ENCODE measurements at regions not wholly inside any gene's neighbourhood (a gene's known extent, or its start where the extent isn't known, plus 50 kb on each side); places are given as distances from the start of the nearest gene placed in this dataset.
A peak's percentile ranks its signal among the peaks of the same experiment; 100 is the strongest.
"Not testable (repeated sequence)": the region's sequence is repeated elsewhere in the genome, so short reads cannot be mapped to it uniquely, and the experiment has no call there.

- DNase-seq (ENCODE audit: low read depth), result peak; percentile 74
Measured at GRCh38 chr5:99060306-99061261, 131.8 kb upstream of the CHD1 start.

- no peak for DNase-seq (ENCODE audit: low read depth)
Measured at GRCh38 chr5:99059685-99060084, 130.9 kb upstream of the CHD1 start.

GRCh38 chr5:99058466-99058865, 129.7 kb upstream of the CHD1 start:
- no peak for DNase-seq (ENCODE audit: low read depth)

- no peak for DNase-seq (ENCODE audit: low read depth)
Measured at GRCh38 chr5:99054972-99055371, 126.2 kb upstream of the CHD1 start.

GRCh38 chr5:99045871-99046270, 117.1 kb upstream of the CHD1 start:
- no peak for DNase-seq (ENCODE audit: low read depth)

GRCh38 chr5:99043257-99043656, 114.5 kb upstream of the CHD1 start:
- not testable (repeated sequence) for DNase-seq (ENCODE audit: low read depth)

- DNase-seq (ENCODE audit: low read depth), result peak; percentile 5
Measured at GRCh38 chr5:99037668-99038067, 108.9 kb upstream of the CHD1 start.

- DNase-seq (ENCODE audit: low read depth), result no peak
Measured at GRCh38 chr5:99035942-99036341, 107.1 kb upstream of the CHD1 start.

- no peak for DNase-seq (ENCODE audit: low read depth)
Measured at GRCh38 chr5:99034336-99034735, 105.5 kb upstream of the CHD1 start.

GRCh38 chr5:99033014-99033900, 104.5 kb upstream of the CHD1 start:
- no peak for DNase-seq (ENCODE audit: low read depth)

- DNase-seq (ENCODE audit: low read depth), result no peak
Measured at GRCh38 chr5:99032234-99033013, 103.6 kb upstream of the CHD1 start.

GRCh38 chr5:99030906-99031440, 102.2 kb upstream of the CHD1 start:
- no peak for DNase-seq (ENCODE audit: low read depth)

- no peak for DNase-seq (ENCODE audit: low read depth)
Measured at GRCh38 chr5:99029172-99029571, 100.4 kb upstream of the CHD1 start.

- not testable (repeated sequence) for DNase-seq (ENCODE audit: low read depth)
Measured at GRCh38 chr5:99028170-99028569, 99.4 kb upstream of the CHD1 start.

GRCh38 chr5:99025298-99026045, 96.7 kb upstream of the CHD1 start:
- DNase-seq (ENCODE audit: low read depth), result no peak

- DNase-seq (ENCODE audit: low read depth), result no peak
Measured at GRCh38 chr5:99023330-99023729, 94.5 kb upstream of the CHD1 start.

- no peak for DNase-seq (ENCODE audit: low read depth)
Measured at GRCh38 chr5:99022250-99022649, 93.4 kb upstream of the CHD1 start.

- DNase-seq (ENCODE audit: low read depth), result no peak
Measured at GRCh38 chr5:99020698-99021048, 91.9 kb upstream of the CHD1 start.

- no peak for DNase-seq (ENCODE audit: low read depth)
Measured at GRCh38 chr5:99019812-99020697, 91.2 kb upstream of the CHD1 start.

- DNase-seq (ENCODE audit: low read depth), result no peak
Measured at GRCh38 chr5:99019254-99019653, 90.4 kb upstream of the CHD1 start.
